Neural progenitor cell (in vitro differentiated cells): ENCODE measurements at regions not wholly inside any gene's neighbourhood (a gene's known extent, or its start where the extent isn't known, plus 50 kb on each side); places are given as distances from the start of the nearest gene placed in this dataset.

ENCODE experiments used
- EZH2 ChIP-seq: fragments of 200-600 bp; sonication (generic); IDR thresholded peaks from 2 replicates; pipeline ENCODE4 v1.6.1; 2017; ENCODE audit warnings: antibody characterized with exemption, mild to moderate bottlenecking, moderate library complexity
- EZH2phosphoT487 ChIP-seq: fragments of 200-600 bp; sonication (generic); IDR thresholded peaks from 2 replicates; pipeline ENCODE4 v1.6.1; 2017; ENCODE audit warnings: antibody characterized with exemption
- TF ChIP-seq, protein P1 (sequence below): fragments of 200-600 bp; sonication (generic); IDR thresholded peaks from 2 replicates; pipeline ENCODE4 v1.5.1; 2017; ENCODE audit warnings: antibody characterized with exemption, mild to moderate bottlenecking

DNA sequence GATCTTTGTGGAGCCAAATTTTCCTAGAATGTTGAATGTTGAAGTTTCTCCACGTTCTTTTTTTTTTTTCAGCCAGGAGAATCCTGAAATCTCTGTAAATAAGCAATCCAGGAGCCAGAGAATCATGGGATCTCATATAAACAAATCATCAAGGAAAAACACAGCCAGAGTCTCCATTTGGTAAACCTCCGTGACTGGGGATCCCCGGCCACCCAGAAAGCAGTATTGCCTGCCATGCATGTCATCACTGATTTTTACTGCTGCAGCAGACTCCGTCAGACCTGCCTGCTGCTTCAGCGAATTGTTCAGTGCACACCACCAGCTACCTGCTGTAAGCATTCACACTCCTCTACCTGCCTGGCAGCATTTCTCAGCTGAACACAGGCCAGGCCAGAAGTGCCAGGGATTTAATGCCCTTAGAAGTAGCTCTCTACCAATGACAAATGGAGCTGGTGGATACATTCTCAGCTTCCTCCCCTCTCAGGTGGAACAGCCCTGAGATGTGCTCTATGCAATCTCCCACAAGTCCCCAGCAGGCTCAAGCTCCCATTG, 158.6 kb downstream of the CYLD start:
- TF ChIP-seq, protein P1, sequence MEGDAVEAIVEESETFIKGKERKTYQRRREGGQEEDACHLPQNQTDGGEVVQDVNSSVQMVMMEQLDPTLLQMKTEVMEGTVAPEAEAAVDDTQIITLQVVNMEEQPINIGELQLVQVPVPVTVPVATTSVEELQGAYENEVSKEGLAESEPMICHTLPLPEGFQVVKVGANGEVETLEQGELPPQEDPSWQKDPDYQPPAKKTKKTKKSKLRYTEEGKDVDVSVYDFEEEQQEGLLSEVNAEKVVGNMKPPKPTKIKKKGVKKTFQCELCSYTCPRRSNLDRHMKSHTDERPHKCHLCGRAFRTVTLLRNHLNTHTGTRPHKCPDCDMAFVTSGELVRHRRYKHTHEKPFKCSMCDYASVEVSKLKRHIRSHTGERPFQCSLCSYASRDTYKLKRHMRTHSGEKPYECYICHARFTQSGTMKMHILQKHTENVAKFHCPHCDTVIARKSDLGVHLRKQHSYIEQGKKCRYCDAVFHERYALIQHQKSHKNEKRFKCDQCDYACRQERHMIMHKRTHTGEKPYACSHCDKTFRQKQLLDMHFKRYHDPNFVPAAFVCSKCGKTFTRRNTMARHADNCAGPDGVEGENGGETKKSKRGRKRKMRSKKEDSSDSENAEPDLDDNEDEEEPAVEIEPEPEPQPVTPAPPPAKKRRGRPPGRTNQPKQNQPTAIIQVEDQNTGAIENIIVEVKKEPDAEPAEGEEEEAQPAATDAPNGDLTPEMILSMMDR: no peak
- TF ChIP-seq EZH2 (no peak), EZH2phosphoT487 (no peak)
